ENCODE measurements at regions not wholly inside any gene's neighbourhood (a gene's known extent, or its start where the extent isn't known, plus 50 kb on each side); places are given as distances from the start of the nearest gene placed in this dataset.

DNA sequence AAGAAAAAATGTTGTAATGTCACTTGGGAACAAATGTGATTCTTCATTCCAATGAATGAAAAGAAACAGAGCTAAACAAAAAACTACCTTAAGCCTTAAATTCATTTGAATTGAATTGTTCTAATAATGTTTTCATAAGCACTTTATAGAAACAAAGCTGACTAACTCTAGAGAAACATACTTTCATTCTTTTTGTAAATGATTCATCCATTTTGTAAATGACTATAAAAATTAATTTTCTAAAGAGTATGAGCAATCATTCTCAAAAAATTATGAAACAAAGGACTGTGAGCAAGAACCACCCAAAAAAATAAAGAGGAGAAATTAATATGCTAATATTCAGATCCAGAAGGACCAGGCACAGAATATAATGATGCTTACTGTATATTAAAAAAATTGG is 986.5 kb upstream of the CHORDC1 start:
- TF ChIP-seq, protein P1, sequence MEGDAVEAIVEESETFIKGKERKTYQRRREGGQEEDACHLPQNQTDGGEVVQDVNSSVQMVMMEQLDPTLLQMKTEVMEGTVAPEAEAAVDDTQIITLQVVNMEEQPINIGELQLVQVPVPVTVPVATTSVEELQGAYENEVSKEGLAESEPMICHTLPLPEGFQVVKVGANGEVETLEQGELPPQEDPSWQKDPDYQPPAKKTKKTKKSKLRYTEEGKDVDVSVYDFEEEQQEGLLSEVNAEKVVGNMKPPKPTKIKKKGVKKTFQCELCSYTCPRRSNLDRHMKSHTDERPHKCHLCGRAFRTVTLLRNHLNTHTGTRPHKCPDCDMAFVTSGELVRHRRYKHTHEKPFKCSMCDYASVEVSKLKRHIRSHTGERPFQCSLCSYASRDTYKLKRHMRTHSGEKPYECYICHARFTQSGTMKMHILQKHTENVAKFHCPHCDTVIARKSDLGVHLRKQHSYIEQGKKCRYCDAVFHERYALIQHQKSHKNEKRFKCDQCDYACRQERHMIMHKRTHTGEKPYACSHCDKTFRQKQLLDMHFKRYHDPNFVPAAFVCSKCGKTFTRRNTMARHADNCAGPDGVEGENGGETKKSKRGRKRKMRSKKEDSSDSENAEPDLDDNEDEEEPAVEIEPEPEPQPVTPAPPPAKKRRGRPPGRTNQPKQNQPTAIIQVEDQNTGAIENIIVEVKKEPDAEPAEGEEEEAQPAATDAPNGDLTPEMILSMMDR (IDR thresholded peaks at IDR 0.05) = no peak
- no peak for TF ChIP-seq EP300 (IDR thresholded peaks at IDR 0.05)

All from ovary (tissue), 3 donors.